Mammary epithelial cell (primary cell): ENCODE measurements at regions not wholly inside any gene's neighbourhood (a gene's known extent, or its start where the extent isn't known, plus 50 kb on each side); places are given as distances from the start of the nearest gene placed in this dataset.

Experiments
- EZH2 ChIP-seq: IDR thresholded peaks from 2 replicates; pipeline ENCODE4 v1.6.1; 2012; ENCODE audit warnings: low read length, inconsistent platforms, borderline replicate concordance
- TF ChIP-seq, protein P1 (sequence below), 2 donors: IDR thresholded peaks in 1 of 2; conservative IDR thresholded peaks in 1 of 2; 2 replicates each; pipeline ENCODE4 v1.5.1; 2011 to 2012; ENCODE audit warnings: inconsistent platforms in 2 of 2, low read length in 2 of 2, mild to moderate bottlenecking in 2 of 2, control low read depth in 1 of 2, low read depth in 1 of 2; ENCODE audit not compliant: insufficient read depth in 1 of 2; ENCODE audit errors: extremely low read depth in 1 of 2

DNA sequence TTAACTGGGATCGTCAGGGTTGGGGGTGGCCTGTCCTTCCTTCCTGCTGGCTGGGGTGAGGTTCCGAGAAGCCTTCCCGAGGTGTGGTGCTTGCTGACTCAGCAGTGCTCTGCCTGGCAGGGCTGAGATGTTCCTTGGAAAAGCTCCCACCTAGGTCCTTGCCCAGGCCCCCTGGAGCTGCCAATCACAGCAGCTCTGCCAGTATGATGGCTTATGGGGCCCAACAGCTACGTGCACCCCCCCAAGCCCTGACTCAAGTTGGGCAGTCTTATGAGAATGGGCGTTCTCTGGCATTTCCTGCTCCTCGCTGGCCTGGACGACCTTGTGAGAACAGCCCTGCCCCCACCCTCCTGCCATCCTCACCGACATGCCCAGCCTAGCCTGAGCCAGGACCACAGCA lies 292.2 kb upstream of the CRY1 start:
- TF ChIP-seq, protein P1, sequence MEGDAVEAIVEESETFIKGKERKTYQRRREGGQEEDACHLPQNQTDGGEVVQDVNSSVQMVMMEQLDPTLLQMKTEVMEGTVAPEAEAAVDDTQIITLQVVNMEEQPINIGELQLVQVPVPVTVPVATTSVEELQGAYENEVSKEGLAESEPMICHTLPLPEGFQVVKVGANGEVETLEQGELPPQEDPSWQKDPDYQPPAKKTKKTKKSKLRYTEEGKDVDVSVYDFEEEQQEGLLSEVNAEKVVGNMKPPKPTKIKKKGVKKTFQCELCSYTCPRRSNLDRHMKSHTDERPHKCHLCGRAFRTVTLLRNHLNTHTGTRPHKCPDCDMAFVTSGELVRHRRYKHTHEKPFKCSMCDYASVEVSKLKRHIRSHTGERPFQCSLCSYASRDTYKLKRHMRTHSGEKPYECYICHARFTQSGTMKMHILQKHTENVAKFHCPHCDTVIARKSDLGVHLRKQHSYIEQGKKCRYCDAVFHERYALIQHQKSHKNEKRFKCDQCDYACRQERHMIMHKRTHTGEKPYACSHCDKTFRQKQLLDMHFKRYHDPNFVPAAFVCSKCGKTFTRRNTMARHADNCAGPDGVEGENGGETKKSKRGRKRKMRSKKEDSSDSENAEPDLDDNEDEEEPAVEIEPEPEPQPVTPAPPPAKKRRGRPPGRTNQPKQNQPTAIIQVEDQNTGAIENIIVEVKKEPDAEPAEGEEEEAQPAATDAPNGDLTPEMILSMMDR (conservative IDR thresholded peaks at IDR 0.05 in 1 of 2, IDR thresholded peaks at IDR 0.05 in 1 of 2; ENCODE audit: extremely low read depth in 1 of 2, insufficient read depth in 1 of 2, low read depth in 1 of 2, low read length in 2 of 2), result no peak
- no peak for TF ChIP-seq EZH2
